Parathyroid adenoma (tissue), 2 donors: ENCODE measurements at regions not wholly inside any gene's neighbourhood (a gene's known extent, or its start where the extent isn't known, plus 50 kb on each side); places are given as distances from the start of the nearest gene placed in this dataset.

ENCODE experiments used
- H2AFZ ChIP-seq: fragments of 300-600 bp; sonication (generic); one replicate; pipeline ENCODE4 v1.7.0; 2017; ENCODE audit warnings: antibody characterized with exemption, mild to moderate bottlenecking
- H3K27ac ChIP-seq: fragments of 300-600 bp; sonication (generic); one replicate; pipeline ENCODE4 v1.7.0; 2017
- H3K27me3 ChIP-seq: fragments of 300-600 bp; sonication (generic); one replicate; pipeline ENCODE4 v1.7.0; 2017; ENCODE audit warnings: low read length; ENCODE audit not compliant: control insufficient read depth, insufficient read depth
- H3K36me3 ChIP-seq: fragments of 300-600 bp; sonication (generic); one replicate; pipeline ENCODE4 v1.7.0; 2017; ENCODE audit warnings: low read length; ENCODE audit not compliant: control insufficient read depth, insufficient read depth
- H3K4me1 ChIP-seq: fragments of 300-600 bp; sonication (generic); one replicate; pipeline ENCODE4 v1.7.0; 2017; ENCODE audit warnings: control low read depth
- H3K4me2 ChIP-seq: fragments of 300-600 bp; sonication (generic); one replicate; pipeline ENCODE4 v1.7.0; 2017; ENCODE audit warnings: low read length
- H3K4me3 ChIP-seq: fragments of 300-600 bp; sonication (generic); one replicate; pipeline ENCODE4 v1.7.0; 2017; ENCODE audit warnings: low read depth, low read length
- H3K79me2 ChIP-seq: fragments of 300-600 bp; sonication (generic); one replicate; pipeline ENCODE4 v1.7.0; 2017; ENCODE audit warnings: control low read depth
- H3K9ac ChIP-seq: fragments of 300-600 bp; sonication (generic); one replicate; pipeline ENCODE4 v1.7.0; 2017; ENCODE audit warnings: mild to moderate bottlenecking
- H3K9me3 ChIP-seq: fragments of 300-600 bp; sonication (generic); one replicate; pipeline ENCODE4 v1.7.0; 2017; ENCODE audit warnings: low read length; ENCODE audit not compliant: control insufficient read depth
- CTCF ChIP-seq: fragments of 300-600 bp; sonication (generic); IDR thresholded peaks from one replicate; pipeline ENCODE4 v1.7.0; 2017; ENCODE audit warnings: antibody characterized with exemption, mild to moderate bottlenecking
- donor health status: primary hyperparathyroidism.

- Histone ChIP-seq H3K4me3 (no peak overlapping the region), H3K9me3 (no peaks in the 10 kb centered on the region), H2AFZ (no peak overlapping the region), H3K79me2 (no peaks in the 10 kb centered on the region), H3K27me3 (no peaks in the 10 kb centered on the region), H3K27ac (no peak overlapping the region), H3K9ac (no peak overlapping the region), H3K36me3 (no peaks in the 10 kb centered on the region), H3K4me2 (no peak overlapping the region), H3K4me1 (no peaks in the 10 kb centered on the region)
- no peak for TF ChIP-seq CTCF
Measured at GRCh38 chr5:109524555-109524954, 114.8 kb upstream of the PJA2 start.

- H3K9me3 ChIP-seq = no peaks in the 10 kb centered on the region
- H2AFZ ChIP-seq = no peak overlapping the region
- no peak overlapping the region for H3K4me2 ChIP-seq
- no peak overlapping the region for H3K9ac ChIP-seq
- no peak for TF ChIP-seq CTCF
- no peak overlapping the region for H3K27ac ChIP-seq
- no peak overlapping the region for H3K4me3 ChIP-seq
- H3K4me1 ChIP-seq = no peaks in the 10 kb centered on the region
- H3K27me3 ChIP-seq = no peaks in the 10 kb centered on the region
- H3K79me2 ChIP-seq = no peaks in the 10 kb centered on the region
- no peaks in the 10 kb centered on the region for H3K36me3 ChIP-seq
Measured at GRCh38 chr5:109524026-109524425, 114.3 kb upstream of the PJA2 start.

GRCh38 chr5:109522404-109522803, 112.6 kb upstream of the PJA2 start:
- H3K79me2 ChIP-seq = no peaks in the 10 kb centered on the region
- no peak overlapping the region for H3K4me3 ChIP-seq
- H3K9ac ChIP-seq = no peak overlapping the region
- H3K4me2 ChIP-seq = no peak overlapping the region
- no peak for TF ChIP-seq CTCF
- H3K4me1 ChIP-seq = no peaks in the 10 kb centered on the region
- H3K27ac ChIP-seq = no peak overlapping the region
- no peaks in the 10 kb centered on the region for H3K9me3 ChIP-seq
- H3K27me3 ChIP-seq = no peaks in the 10 kb centered on the region
- no peaks in the 10 kb centered on the region for H3K36me3 ChIP-seq
- H2AFZ ChIP-seq = no peak overlapping the region

GRCh38 chr5:109519416-109519815, 109.6 kb upstream of the PJA2 start:
- Histone ChIP-seq H3K79me2 (no peaks in the 10 kb centered on the region), H3K4me1 (no peaks in the 10 kb centered on the region), H2AFZ (no peak overlapping the region), H3K4me2 (no peak overlapping the region), H3K27me3 (no peaks in the 10 kb centered on the region), H3K4me3 (no peak overlapping the region), H3K9me3 (no peaks in the 10 kb centered on the region), H3K36me3 (no peaks in the 10 kb centered on the region), H3K9ac (no peak overlapping the region), H3K27ac (no peak overlapping the region)
- TF ChIP-seq CTCF = no peak

- no peak overlapping the region for H2AFZ ChIP-seq
- no peaks in the 10 kb centered on the region for H3K36me3 ChIP-seq
- TF ChIP-seq CTCF = no peak
- no peak overlapping the region for H3K27ac ChIP-seq
- H3K4me1 ChIP-seq = no peaks in the 10 kb centered on the region
- no peaks in the 10 kb centered on the region for H3K79me2 ChIP-seq
- H3K27me3 ChIP-seq = no peaks in the 10 kb centered on the region
- no peak overlapping the region for H3K4me3 ChIP-seq
- H3K9me3 ChIP-seq = no peaks in the 10 kb centered on the region
- H3K9ac ChIP-seq = no peak overlapping the region
- H3K4me2 ChIP-seq = no peak overlapping the region
Measured at GRCh38 chr5:109516390-109516789, 106.6 kb upstream of the PJA2 start.
